Panc1 (cell line): ENCODE measurements at regions not wholly inside any gene's neighbourhood (a gene's known extent, or its start where the extent isn't known, plus 50 kb on each side); places are given as distances from the start of the nearest gene placed in this dataset.
"Not testable (repeated sequence)": the region's sequence is repeated elsewhere in the genome, so short reads cannot be mapped to it uniquely, and the experiment has no call there.

Source experiments
- ATAC-seq: fragments of 200-7000 bp; cut with Tn5 transposase; 2 replicates; pipeline ENCODE4 v1.9.1; 2020; ENCODE audit warnings: mild to moderate bottlenecking, moderate library complexity
- BruUV-seq: library from RNA; stranded (reverse); fragments of 400-500 nt; replicated peaks from 2 replicates; lab custom pipeline; 2021; lab: Mats Ljungman, UMichigan
- CTCF ChIA-PET: fragments of 300-600 bp; sonication (Branson Sonifier 250); formaldehyde crosslinking; loops from one replicate; lab custom pipeline; 2022; ENCODE audit warnings: antibody characterized with exemption; lab: Charles Lee
- POLR2A ChIA-PET: fragments of 300-600 bp; sonication (Branson Sonifier 250); formaldehyde crosslinking; loops from one replicate; lab custom pipeline; 2022; ENCODE audit warnings: antibody characterized with exemption; lab: Charles Lee
- DNase-seq: peaks from one replicate; pipeline ENCODE4 v3.0.0-alpha.2; 2010; ENCODE audit warnings: low read depth, low spot score
- H3K27ac ChIP-seq: 2 replicates; pipeline ENCODE4 v1.5.1; 2011; ENCODE audit warnings: mild to moderate bottlenecking, low read length, inconsistent platforms
- H3K27me3 ChIP-seq: fragments of 200-500 bp; sonication (Bioruptor generic); 2 replicates; pipeline ENCODE4 v1.6.0; 2014; ENCODE audit warnings: low read length, inconsistent platforms; ENCODE audit not compliant: control insufficient read depth, insufficient read depth
- H3K36me3 ChIP-seq: fragments of 200-500 bp; sonication (Bioruptor generic); 2 replicates; pipeline ENCODE4 v1.5.1; 2014; ENCODE audit warnings: inconsistent platforms, mild to moderate bottlenecking, low read length, moderate library complexity; ENCODE audit not compliant: control insufficient read depth, insufficient read depth
- H3K4me1 ChIP-seq: 2 replicates; pipeline ENCODE4 v1.5.1; 2011; ENCODE audit warnings: inconsistent platforms, mild to moderate bottlenecking, low read length, moderate library complexity; ENCODE audit not compliant: control insufficient read depth, insufficient read depth
- H3K4me3 ChIP-seq, 2 experiments: 2 replicates each; pipeline ENCODE4 v1.5.1; 2011 to 2012; ENCODE audit warnings: low read depth in 2 of 2, low read length in 2 of 2, mild to moderate bottlenecking in 2 of 2, inconsistent platforms in 1 of 2, moderate library complexity in 1 of 2
- H3K9me3 ChIP-seq: fragments of 200-500 bp; sonication (Bioruptor generic); 2 replicates; pipeline ENCODE4 v1.5.1; 2014; ENCODE audit warnings: low read depth, mild to moderate bottlenecking, inconsistent platforms, low read length, moderate library complexity; ENCODE audit not compliant: control insufficient read depth, insufficient read depth
- CTCF ChIP-seq: fragments of 450-650 bp; IDR thresholded peaks from 2 replicates; pipeline ENCODE4 v1.5.1; 2017; ENCODE audit warnings: mild to moderate bottlenecking
- POLR2AphosphoS5 ChIP-seq: IDR thresholded peaks from 2 replicates; pipeline ENCODE4 v1.6.1; 2012; ENCODE audit warnings: mild to moderate bottlenecking, low read depth, low read length, moderate library complexity
- REST ChIP-seq, 2 experiments: IDR thresholded peaks; 2 replicates each; pipeline ENCODE4 v1.6.1; 2011 to 2012; ENCODE audit warnings: low read depth in 2 of 2, control low read depth in 1 of 2, low read length in 1 of 2, mild to moderate bottlenecking in 1 of 2, moderate library complexity in 1 of 2; ENCODE audit not compliant: insufficient read depth in 1 of 2
- SIN3A ChIP-seq: IDR thresholded peaks from 2 replicates; pipeline ENCODE4 v1.6.1; 2012; ENCODE audit warnings: low read depth, mild to moderate bottlenecking, low read length, moderate library complexity, borderline replicate concordance; ENCODE audit not compliant: insufficient read depth
- TCF7L2 ChIP-seq: IDR thresholded peaks from 2 replicates; pipeline ENCODE4 v1.6.1; 2011; ENCODE audit warnings: mild to moderate bottlenecking, low read depth, low read length, inconsistent platforms
- in situ Hi-C: cut with HindIII; loops from 2 replicates; pipeline ENCODE4 v1.10.0; 2016; ENCODE audit warnings: low sequenced_read_pairs, low pct_unique_long_range_greater_than_20kb
- intact Hi-C: fragments of 100-400 bp; cut with micrococcal nuclease; formaldehyde crosslinking; loops from one replicate; pipeline ENCODE4 v1.10.0; 2022; ENCODE audit not compliant: unreplicated experiment

GRCh38 chrX:5295004-5295403 lies 933.7 kb downstream of the NLGN4X start:
- in situ Hi-C loops (no loop called here), intact Hi-C loops (no loop called here)
- H3K27me3 ChIP-seq: no peaks in the 10 kb centered on the region
- TF ChIP-seq REST (IDR thresholded peaks at IDR 0.05; ENCODE audit: insufficient read depth in 1 of 2, low read depth in 2 of 2, low read length in 1 of 2): no peak
- TF ChIP-seq TCF7L2: no peak
- no peak for TF ChIP-seq SIN3A
- no peak for TF ChIP-seq CTCF
- no peak for TF ChIP-seq POLR2AphosphoS5
- ChIA-PET CTCF (no interaction called here), POLR2A (no interaction called here)
- ATAC-seq (no peak), DNase-seq (no peak)
- H3K27ac ChIP-seq: no peak overlapping the region
- BruUV-seq: no TSS peak
- H3K36me3 ChIP-seq: no peaks in the 10 kb centered on the region
- H3K4me1 ChIP-seq: no peaks in the 10 kb centered on the region
- H3K9me3 ChIP-seq: no peaks in the 10 kb centered on the region
- H3K4me3 ChIP-seq: no peak overlapping the region

- DNase-seq (no peak), ATAC-seq (no peak)
- CTCF ChIA-PET: no interaction called here
- no peak for TF ChIP-seq TCF7L2
- no peak for TF ChIP-seq POLR2AphosphoS5
- TF ChIP-seq REST (IDR thresholded peaks at IDR 0.05; ENCODE audit: insufficient read depth in 1 of 2, low read depth in 2 of 2, low read length in 1 of 2): no peak
- no peak for TF ChIP-seq CTCF
- TF ChIP-seq SIN3A: no peak
- in situ Hi-C loops: no loop called here
- no peak overlapping the region for H3K4me3 ChIP-seq
- H3K27ac ChIP-seq: no peak overlapping the region
- intact Hi-C loops: no loop called here
- no peaks in the 10 kb centered on the region for H3K27me3 ChIP-seq
- POLR2A ChIA-PET: no interaction called here
- no peaks in the 10 kb centered on the region for H3K4me1 ChIP-seq
- no peaks in the 10 kb centered on the region for H3K9me3 ChIP-seq
- H3K36me3 ChIP-seq: no peaks in the 10 kb centered on the region
- no TSS peak for BruUV-seq
Observed at GRCh38 chrX:5290635-5291034, 938.0 kb downstream of the NLGN4X start.

- H3K4me1 ChIP-seq, in situ Hi-C loops, H3K27ac ChIP-seq, POLR2A ChIA-PET, H3K36me3 ChIP-seq, CTCF ChIA-PET, intact Hi-C loops, H3K9me3 ChIP-seq, DNase-seq, BruUV-seq, H3K27me3 ChIP-seq, ATAC-seq, H3K4me3 ChIP-seq: not testable (repeated sequence)
Observed at GRCh38 chrX:5289949-5290348, 938.7 kb downstream of the NLGN4X start.
